GM12873 (cell line): ENCODE measurements at regions not wholly inside any gene's neighbourhood (a gene's known extent, or its start where the extent isn't known, plus 50 kb on each side); places are given as distances from the start of the nearest gene placed in this dataset.

ENCODE experiments used
- TF ChIP-seq, protein P1 (sequence below): IDR thresholded peaks from 2 replicates; pipeline ENCODE4 v1.5.1; 2012; ENCODE audit warnings: low read depth, mild to moderate bottlenecking, moderate library complexity, low read length, control low read depth; ENCODE audit not compliant: insufficient read depth; ENCODE audit errors: missing control alignments

DNA sequence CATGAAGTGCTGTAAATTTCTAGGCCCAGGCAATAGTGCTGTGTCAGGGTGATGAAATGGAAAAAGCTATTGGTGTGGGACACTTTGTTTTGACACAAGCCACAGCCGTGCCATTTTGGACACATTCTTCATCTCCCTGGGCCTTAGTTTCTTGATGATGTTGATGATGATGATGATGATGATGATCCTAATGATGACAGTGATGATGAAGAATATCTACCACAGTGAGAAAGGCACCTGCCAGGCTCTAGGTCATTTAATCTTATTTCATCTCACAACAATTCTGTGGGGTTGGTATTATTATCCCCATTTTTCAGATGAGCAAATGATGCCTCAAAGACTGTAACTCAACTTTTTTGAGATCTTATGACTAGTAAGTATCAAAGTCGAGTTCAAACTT is 102.2 kb upstream of the STC2 start:
- TF ChIP-seq, protein P1, sequence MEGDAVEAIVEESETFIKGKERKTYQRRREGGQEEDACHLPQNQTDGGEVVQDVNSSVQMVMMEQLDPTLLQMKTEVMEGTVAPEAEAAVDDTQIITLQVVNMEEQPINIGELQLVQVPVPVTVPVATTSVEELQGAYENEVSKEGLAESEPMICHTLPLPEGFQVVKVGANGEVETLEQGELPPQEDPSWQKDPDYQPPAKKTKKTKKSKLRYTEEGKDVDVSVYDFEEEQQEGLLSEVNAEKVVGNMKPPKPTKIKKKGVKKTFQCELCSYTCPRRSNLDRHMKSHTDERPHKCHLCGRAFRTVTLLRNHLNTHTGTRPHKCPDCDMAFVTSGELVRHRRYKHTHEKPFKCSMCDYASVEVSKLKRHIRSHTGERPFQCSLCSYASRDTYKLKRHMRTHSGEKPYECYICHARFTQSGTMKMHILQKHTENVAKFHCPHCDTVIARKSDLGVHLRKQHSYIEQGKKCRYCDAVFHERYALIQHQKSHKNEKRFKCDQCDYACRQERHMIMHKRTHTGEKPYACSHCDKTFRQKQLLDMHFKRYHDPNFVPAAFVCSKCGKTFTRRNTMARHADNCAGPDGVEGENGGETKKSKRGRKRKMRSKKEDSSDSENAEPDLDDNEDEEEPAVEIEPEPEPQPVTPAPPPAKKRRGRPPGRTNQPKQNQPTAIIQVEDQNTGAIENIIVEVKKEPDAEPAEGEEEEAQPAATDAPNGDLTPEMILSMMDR: no peak

- TF ChIP-seq, protein P1: no peak
Observed at GRCh38 chr5:173429489-173430150, 101.4 kb upstream of the STC2 start.

DNA sequence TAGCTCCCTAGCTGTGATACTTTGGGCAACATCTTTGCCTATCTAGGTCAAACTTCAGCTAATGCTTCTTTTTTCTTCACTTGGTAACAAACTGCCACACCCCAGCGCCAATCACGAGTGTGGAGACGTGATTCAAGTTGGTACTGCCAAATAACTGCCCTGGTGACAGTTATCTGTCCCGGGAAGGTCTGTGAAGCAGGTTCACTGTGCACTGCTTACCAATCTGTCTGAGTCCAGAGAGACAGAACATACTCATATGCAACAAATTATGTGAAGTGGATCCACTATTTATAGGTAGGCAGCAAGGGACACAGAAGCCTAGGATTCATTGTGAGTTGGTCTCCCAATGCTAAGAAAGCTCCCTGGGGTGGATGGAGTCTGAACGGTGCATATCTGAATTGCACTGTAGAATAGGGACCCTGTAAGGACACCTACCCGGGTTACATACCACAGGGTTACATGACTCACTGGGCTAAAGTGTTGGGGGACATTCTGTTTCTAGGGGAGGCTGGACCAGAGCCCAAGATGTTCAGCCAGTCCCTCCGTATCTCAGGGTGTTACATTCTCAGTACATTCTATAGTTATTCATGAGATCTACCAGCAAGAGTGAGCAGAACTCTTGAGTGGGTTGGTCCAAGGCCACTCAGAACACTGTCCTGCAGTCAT is 95.4 kb upstream of the STC2 start:
- TF ChIP-seq, protein P1: no peak

DNA sequence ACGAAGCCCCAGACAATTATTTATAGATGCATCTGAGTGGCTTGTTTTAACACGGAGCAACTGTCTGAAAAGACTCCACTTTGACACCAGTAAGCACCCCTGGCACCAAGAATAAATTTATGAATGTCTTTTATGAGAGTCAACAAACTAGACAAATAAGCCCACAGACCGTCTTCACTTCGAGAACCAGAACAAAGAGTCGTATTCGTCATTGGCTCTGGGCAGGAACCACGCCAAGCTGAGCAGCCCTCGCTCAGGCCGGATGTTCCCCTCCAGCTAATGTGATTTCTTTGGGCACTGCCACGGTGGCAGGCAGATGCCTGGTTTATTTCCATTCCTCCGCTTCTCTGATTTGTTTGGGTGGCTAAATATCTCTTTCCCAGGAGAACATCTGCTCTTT is 91.9 kb upstream of the STC2 start:
- TF ChIP-seq, protein P1: no peak

- TF ChIP-seq, protein P1: no peak
Observed at GRCh38 chr5:173413471-173413982, 85.3 kb upstream of the STC2 start.

DNA sequence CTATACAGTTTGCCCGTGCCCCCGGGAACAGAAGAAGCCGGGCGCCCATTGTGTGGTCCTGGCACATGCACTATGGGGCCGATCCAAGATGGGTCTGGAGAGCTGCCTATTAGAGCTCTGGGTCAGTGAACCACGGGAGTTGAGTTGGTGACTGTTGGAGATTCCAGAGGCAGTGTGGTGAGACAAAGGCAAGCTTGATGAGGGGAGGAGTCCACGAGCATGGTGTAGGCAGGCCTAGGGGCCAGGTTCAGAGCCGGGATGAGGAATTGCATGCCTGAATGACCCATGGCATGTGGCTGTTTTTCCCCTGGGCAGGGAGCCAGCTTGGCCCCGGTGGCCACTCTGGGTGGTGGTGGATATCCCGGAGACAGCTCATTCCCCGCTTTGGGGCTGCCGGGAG is 84.4 kb upstream of the STC2 start:
- TF ChIP-seq, protein P1: no peak

DNA sequence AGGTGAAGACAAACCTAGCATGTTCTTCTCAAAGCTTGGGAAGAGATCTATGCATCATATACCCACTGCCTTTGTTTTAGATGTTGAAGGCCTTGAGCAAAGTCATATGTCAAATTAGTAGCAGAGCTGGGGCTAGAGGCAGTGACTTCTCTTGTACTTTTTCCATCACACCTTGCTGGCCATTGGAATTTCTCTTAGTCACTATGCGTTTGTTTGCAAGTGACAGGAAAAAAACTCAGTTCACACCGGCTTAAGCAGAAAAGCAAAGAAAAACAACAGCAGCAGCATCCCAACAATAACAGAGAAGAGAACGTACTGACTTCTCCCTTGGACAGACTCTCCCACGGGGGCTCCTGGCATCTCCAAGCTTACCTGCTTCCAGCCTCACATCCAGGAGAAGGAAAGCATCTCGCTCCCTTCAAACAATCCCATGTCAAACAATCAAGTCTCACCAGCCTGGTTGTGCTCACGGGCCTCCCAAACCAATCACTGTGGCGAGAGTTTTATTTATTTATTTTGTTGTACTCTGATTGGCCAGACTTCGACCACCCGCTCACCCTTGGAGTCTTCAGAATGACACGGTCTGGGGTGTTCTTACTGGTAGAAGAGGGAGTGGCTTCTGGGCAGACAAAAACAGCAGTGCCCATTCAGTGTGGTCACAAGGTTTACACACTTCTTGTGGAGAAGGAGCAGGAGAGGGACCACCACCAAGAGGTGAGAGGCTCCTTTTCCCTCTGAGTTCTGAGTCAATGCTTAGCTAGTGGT is 83.8 kb upstream of the STC2 start:
- TF ChIP-seq, protein P1: no peak
